AML-193 (cell line): ENCODE measurements at regions not wholly inside any gene's neighbourhood (a gene's known extent, or its start where the extent isn't known, plus 50 kb on each side); places are given as distances from the start of the nearest gene placed in this dataset.

Experiments used
- DNase-seq, 2 experiments: peaks; one replicate each; lab custom pipeline; 2025; lab: John Stamatoyannopoulos, UW

DNA sequence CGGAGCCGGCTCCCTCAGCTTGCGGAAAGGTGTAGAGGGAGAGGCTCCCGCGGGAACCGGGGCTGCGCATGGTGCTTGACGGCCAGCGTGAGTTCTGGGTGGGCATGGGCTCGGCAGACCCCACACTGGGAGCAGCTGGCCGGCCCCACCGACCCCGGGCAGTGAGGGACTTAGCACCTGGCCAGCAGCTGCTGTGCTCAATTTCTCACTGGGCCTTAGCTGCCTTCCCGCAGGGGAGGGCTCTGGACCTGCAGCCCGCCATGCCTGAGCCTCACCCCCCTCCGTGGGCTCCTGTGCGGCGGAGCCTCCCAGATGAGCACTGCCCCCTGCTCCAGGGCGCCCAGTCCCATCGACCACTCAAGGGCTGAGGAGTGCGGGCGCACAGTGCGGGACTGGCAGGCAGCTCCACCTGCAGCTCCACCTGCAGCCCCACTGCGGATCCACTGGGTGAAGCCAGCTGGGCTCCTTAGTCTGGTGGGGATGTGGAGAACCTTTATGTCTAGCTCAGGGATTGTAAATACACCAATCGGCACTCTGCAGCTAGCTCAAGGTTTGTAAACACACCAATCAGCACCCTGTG is 1141.8 kb downstream of the PCDH17 start:
- no peak for DNase-seq

DNA sequence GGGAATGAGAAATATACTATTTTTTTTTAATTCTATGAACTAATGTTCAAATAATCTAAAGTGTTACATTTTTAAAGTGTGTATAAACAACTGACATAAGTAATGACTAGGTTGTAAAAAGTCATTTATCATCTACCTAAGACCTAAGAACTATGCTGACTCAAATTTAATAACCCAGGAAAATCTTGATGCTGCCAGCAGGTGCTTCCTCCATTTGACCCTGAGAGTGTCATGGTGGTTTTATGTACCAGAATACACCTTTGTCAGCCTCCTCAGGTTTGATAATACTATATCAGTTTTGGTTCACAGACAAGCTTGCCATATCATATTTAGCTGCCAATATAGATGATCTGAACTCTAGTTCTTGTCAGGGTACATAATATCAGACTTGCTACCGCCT is 1151.2 kb downstream of the PCDH17 start:
- no peak for DNase-seq

DNA sequence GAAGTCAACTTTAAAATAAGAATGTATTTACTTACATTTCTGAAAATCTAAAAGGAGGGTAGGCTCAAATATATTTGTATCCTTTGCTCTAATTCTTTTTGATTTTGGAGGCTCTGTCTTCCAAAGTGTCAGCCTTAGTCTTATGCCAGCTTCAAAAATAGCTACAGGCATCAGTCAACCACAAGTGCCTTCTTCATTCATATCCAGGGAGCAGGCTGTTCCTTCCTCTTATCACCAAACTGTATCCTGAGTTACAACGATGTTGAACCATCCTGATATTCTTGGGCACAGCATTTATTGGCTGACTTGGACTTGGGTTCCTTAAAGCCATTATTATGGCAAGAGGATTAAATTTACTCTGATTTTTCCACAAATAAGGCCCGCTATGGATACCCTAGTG is 1161.3 kb downstream of the PCDH17 start:
- no peak for DNase-seq

DNA sequence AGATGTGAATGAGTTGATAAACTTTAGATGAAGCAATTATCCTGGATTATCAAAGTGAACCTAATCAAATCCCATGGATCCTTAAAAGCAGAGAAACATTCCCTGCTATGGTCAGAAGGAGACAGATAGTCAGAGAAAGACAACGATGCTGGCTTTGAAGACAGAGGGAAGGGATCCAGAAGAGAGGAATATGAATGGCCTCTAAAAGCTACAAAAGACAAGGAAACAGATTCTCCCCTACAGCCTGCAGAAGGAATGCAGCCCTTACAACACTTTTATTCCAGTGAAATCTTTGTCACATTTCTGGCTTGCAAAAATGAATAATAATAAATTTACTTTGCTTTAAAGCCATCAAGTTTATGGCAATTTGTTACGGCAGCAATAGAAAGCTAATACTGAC is 1164.2 kb downstream of the PCDH17 start:
- no peak for DNase-seq

DNA sequence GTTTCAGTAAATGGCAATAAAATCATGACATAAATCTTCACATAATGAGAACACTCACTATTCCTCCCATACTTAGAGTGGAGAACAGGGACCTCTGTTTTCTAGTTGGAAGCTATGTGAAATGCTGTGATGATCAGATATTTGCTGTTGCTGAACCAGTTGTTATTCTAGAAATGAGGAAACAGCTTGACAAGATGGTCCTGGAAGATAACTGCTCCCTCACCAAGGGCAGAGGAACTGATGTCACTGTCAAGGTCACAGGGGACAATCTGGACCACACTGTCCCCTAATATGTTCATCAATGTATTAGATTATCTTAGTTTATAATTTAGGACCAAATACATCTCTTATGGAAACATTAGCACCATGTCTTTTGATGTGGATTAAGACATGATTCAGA is 1173.3 kb downstream of the PCDH17 start:
- DNase-seq, result no peak

DNA sequence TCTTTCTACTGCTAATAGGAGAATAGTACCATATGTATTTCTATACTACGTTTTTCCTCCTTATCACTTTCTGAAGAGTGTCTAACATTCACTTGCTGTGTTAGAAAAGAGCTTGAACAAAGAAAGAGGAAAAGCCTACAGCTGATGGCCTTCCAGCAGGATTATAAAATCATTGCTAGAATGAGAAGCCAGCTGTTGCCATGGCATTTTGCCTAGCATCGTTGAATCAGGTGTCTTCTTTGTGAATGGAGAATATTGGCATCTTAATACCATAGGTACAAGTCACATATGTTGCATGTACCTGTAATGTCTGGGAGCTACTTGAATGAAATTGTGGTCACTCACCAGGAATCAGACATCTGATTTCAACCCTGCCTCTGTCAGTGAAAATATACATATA is 1174.9 kb downstream of the PCDH17 start:
- no peak for DNase-seq

DNA sequence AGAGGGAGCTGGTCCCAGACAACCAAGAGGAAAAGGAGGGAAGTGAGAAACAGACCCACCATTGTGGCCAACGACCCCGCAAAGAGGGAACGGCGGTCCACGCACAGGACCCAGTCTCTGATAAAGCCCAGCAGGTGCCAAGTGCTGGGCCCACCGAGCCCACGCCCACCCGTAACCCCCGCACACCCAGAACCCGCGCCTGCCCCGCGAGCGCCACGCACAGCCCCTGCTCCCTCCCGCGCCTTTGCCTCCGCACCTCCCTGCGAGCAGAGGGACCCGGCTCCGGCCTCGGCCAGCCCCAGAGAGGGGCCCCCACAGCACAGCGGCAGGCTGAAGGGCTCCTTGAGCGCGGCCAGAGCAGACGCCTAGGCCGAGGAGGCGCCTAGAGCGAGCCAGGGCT is 1192.2 kb downstream of the PCDH17 start:
- no peak for DNase-seq

DNA sequence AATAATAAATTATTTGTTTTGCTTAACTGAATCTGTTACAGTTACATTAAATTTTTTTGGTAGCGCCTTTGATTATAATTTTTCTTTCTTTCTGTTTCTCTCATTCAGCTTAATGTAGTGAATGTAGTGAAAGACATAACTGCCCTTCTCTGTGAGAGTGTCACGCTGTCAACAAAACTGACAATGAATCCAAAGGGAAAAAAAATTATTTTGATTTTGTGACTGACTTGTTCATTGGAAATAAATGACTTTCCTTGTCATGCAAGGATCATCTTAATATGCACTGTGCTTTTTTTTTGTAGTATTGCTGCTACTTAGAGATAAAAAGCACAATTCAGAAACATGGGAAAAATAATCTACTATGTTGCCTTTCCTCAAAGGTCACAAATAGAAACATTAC is 1196.4 kb downstream of the PCDH17 start:
- DNase-seq, result no peak

DNA sequence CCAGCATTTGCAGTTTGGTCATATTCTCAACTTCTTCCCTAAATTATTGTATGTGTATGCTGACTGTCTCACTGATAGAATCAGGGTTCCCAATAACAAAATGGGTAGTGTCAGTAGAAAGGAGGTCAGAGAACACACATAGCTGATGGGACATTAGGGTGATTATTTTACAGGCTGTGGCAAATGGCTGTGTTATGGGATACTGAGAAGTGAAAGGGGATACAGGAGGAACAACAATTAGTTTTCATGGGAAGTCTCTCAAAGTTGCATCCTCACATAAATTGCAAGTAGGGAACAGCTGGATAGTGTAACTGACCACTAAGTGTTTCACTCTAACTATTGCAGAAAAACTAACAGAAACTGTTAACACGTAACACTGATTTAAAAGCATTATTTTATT is 1199.3 kb downstream of the PCDH17 start:
- no peak for DNase-seq

DNA sequence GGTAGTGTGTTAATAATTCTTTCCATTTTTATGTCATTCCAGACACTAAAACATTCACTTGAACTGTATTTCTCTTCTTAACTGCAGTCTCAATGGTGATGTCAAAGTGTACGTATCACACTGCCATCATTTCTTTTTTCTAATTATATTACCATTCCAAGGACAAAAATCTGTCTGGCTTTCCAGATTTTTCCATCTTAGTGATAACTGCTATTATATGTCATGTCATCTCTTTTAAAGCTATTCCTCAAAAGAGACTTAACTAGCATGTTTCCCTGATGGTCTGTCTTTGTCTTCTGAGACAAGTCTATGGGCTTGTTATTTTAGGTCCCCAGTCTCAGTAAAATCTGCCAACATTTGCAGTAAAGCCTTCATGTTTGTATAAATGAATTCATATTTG is 1207.1 kb downstream of the PCDH17 start:
- DNase-seq, result no peak

DNA sequence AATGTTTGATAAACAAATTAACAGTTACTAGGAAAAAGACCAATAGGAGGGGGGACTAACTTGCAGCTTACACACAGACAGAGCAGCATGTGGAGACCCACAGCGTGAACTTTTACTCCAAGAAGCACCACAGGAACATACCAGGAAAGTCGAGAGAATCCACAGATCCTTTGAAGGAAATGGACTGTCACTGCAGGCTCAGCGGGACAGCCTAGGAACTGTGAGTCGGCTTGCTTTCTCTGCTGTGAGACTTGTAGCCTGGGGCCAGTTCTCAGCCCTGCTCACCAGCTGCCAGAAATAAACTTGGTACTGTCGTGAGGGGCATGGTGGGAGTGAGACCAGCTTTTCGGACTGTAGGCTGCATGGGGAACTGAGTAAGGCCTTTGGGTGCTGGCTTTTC is 1211.5 kb downstream of the PCDH17 start:
- DNase-seq, result no peak

DNA sequence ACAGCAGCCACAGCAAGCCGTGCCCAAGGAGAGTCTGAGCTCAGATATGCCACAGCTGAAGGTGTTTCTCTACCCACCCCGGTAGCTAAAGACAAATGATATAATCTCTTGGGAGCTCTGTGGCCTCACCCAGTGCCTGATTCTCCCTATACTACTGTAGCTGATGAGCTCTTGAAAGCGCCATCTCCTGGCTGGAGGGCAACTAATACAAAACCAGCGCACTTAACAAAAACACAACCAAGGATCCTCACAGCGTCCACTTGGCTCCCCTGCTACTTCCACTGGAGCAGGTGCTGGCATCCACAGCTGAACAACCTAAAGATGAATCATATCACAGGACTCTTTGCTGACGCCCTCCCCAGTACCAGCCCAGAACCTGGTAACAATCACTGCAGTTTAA is 1212.0 kb downstream of the PCDH17 start:
- no peak for DNase-seq

DNA sequence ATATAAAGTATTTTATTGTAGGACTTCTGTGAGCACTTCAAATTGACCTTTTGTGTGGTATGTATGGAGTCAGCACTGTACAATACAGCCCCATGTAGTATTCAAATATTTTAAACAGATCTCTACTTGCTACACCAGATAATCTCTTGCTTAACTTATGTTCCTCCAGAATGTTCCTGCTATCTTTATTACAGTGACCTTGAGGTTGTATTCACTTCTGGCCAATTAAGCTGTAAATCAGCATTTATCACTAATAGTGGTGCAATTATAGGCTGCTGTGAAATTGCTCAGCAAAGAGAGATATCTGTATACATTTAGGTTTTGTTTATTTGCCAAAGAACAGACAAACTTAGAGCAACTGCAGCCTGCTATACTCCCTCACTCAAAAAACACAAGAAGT is 1218.6 kb downstream of the PCDH17 start:
- no peak for DNase-seq

DNA sequence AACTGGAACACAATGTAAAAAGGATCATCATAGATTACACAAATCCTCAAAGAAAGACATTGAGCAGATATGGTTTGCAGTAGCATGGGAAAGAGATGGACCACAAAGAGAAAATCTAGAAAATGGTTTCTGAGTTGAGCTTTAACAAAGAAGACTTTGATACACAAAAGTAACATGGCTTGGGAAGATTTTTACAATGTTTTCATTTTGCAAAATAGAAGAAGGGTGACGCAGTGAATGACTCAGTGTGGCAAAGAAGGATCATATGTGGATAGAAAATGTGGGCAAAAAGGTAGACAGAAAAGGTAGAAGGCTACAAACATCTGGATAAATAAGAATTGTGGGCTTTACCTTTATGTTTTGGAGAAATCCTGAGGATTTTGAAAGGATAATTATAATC is 1220.5 kb downstream of the PCDH17 start:
- DNase-seq, result no peak

DNA sequence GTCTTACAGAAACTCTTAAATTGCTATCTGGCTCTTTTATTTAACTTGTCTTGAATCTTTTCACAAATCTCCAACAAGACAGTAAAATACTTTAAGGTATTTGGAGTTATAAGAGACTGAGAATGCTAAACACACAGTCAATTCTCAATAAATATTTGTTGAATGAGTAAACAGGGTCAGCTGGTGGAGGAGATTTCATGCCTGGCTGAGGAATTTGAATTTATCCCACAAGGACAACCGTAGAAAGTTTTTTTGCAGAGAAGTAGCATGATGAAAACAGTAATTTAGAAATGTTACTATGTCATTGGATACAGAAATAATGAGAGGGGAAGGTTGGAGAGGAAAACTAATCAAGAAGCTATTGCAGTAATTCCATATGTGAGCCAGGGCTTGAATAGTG is 1223.7 kb downstream of the PCDH17 start:
- no peak for DNase-seq

DNA sequence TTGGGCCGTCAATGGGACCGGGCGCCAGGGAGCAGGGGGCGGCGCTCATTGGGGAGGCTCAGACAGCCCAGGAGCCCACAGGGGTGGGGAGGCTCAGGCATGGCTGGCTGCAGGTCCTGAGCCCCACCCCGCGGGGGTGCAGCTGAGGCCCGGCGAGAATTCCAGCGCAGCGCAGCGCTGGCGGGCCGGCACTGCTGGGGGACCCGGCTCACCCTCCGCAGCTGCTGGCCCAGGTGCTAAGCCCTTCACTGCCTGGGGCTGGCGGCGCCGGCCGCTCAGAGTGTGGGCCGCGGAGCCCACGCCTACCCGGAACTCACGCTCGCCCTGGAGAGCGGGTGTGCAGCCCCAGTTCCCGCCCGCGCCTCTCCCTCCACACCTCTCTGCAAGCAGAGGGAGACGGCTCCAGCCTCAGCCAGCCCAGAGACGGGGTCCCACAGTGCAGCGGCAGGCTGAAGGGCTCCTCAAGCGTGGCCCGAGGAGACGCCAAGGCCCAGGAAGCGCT is 1227.4 kb downstream of the PCDH17 start:
- DNase-seq, result no peak

DNA sequence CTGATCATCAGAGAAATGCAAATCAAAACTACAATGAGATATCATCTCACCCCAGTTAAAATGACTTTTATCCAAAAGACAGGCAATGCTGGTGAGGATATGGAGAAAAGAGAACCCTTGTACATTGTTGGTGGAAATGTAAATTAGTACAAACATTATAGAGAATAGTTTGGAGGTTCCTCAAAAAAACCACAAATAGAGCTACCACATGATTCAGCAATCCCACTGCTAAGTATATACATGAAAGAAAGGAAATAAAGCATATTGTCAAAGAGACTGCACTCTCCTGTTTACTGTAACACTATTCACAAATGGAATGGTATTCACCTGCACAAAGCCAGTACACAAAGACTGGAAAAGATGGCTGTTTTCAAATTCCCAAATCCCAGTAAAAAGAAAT is 1233.7 kb downstream of the PCDH17 start:
- no peak for DNase-seq

DNA sequence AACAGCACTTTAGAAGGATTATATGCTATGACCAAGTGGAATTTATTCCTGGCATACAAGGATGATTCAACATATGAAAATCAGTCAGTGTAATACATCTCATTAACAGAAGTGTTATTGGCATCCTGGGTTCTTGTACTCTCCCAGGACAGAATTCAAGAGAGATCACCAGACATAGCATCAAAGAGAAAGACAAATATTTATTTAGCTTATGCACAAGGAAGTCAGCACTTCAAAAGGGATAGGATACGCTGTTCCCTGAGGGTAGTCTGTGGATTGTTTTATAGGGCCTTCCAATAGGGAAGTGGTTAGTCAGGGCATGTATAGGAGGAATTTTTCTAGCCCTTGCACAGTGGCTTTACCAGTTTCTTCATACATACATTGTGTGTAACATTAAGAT is 1238.0 kb downstream of the PCDH17 start:
- DNase-seq, result no peak

DNA sequence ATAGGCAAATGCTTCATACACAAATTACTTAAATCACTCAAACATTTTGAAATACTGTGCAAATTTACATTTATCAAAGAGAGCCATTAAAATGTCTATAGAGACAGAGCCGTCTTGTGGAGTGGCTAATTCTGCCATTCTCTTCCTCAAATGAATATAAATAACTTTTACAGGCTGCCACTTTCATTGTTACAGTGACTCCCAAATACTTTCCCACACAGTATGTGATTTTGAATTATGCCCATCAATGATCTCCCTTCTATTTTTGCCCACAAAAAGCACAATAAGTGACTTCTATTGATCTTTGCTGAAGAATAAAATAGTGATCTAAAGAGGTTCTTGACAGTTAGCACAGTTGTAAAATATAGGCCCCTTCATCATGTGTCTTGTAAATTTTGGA is 1244.9 kb downstream of the PCDH17 start:
- DNase-seq, result no peak

DNA sequence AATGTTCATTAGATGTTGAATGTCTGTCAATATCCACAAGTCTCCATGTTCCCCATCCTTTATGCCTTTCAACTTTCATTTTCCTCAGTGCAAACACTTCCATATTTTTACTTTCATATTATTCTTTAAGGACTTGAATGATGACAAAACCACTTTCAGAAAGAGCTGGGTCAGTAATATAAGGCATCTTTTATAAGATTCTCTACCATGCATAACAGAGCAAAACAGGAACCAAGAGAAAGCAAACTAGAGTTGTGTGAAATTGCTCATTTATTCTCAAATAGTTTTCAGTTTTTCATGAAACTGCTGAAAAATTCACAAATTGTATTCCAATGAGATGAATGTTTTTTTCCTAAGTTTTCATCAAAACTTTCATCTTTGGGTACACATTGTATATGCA is 1247.6 kb downstream of the PCDH17 start:
- DNase-seq, result no peak

DNA sequence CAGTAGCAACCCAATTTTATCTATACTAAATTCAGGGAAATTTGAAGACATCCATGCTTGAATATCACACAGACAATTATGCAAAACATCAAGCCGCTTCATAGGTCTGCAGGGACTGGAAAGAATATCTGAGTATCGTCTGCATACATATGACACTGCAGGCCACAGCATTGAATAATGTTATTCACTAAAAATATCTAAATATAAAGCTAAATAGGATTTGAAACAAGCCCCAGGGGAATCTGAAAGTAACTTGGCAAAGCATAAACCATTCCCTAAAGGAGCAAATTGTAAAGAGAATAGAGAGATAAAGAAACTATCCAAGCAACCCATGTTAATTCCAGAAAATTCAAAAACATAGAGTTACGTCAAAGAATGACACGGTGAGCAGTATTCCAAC is 1251.0 kb downstream of the PCDH17 start:
- no peak for DNase-seq

DNA sequence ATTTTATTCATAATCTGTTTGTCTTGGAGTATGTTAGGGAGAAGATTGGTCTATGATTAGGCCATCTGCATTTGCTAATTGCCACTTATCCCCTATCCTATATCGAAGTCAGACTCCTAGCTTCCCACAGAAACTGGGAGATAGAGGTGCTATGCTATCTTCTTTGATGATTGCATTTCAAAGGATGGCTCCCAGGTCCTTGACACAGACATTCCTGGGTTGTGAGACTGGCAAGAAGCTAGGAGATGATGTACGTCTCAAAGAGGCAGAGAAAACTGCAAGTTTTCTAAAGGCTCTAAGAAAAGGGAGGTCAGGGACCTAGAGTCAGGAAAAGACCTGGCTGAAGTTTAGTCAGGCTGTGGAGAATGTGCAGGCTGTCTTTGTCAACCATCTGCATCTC is 1251.9 kb downstream of the PCDH17 start:
- DNase-seq, result no peak

DNA sequence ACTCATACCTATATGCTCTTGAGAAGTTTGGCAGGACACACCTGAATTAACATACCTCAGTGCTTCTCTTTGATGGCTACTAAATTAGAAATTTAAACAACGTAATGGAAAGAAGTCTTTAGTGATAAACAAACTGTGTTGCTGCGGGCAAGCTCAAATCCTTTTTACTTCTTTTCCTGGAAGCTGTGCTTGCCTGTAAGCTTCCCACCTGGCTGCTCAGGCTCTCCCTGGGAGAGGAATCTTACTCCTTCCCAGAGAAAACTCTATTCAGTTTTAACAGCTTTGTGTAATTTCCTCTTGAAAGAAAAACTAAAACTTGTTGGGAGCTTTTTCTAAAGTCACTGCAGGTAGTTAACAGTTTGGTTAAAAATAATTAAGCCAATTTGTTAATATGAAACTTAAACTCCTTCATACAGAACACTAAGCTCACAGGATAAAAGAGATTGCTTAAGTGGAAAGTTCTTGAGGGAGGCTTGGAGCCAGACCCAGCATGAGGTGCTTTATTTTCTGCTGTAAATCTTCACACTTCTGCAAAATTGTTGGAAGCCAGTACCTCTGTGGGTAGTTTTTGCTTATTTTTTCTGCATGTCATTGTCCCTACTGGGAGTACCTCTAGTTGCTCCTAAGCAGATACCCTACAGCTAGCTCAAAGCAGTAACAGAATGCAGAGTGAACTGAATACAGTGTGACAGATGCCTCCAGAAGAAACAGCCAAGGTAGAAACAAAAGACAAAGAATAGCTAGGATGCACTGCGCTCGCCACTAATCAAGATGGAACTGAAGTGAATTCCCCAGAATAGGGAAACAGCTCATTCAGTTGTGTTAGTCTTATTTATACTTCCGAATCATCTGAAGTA is 1253.0 kb downstream of the PCDH17 start:
- DNase-seq, result no peak

DNA sequence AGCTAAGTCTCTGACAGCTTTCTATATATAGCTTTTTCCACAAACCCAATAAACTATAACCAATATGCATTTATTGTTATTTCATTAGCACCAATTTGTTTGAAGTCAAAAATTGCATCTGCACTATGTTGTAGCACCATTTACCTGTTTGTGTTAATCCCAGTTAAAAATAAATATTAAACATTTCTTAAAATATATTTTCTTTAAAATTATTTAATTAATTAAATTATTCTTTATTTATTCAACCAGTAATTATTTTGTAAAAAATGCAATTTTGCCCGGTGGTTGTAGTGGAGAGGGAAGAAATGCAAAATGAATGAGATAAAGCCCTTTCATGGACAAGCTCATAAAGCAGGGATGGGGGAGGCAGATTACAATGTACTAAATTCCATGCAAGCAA is 1257.9 kb downstream of the PCDH17 start:
- no peak for DNase-seq
